GM12878 (cell line): ENCODE measurements at regions not wholly inside any gene's neighbourhood (a gene's known extent, or its start where the extent isn't known, plus 50 kb on each side); places are given as distances from the start of the nearest gene placed in this dataset.

Source experiments
- ATAC-seq: fragments of 200-7000 bp; cut with Tn5 transposase; 3 replicates; pipeline ENCODE4 v1.9.1; 2020; ENCODE audit warnings: mild to moderate bottlenecking, moderate library complexity
- BruUV-seq: library from RNA; stranded (reverse); fragments of 400-500 nt; replicated peaks from 2 replicates; lab custom pipeline; 2021; lab: Mats Ljungman, UMichigan
- CTCF ChIA-PET: fragments of 300-600 bp; sonication (Branson Sonifier 250); formaldehyde crosslinking; extraction: SDS; loops from one replicate; lab custom pipeline; 2021; ENCODE audit warnings: inconsistent platforms; lab: Yijun Ruan, JAX
- POLR2A ChIA-PET: fragments of 350-600 bp; formaldehyde crosslinking; extraction: SDS; loops from one replicate; lab custom pipeline; 2021; ENCODE audit warnings: inconsistent platforms; lab: Charles Lee
- RAD21 ChIA-PET: fragments of 300-600 bp; sonication (Branson Sonifier 250); formaldehyde crosslinking; loops from one replicate; lab custom pipeline; 2023; ENCODE audit warnings: antibody characterized with exemption; ENCODE audit not compliant: unreplicated experiment; lab: Charles Lee
- SMC1A ChIA-PET: fragments of 300-600 bp; sonication (Branson Sonifier 250); formaldehyde crosslinking; loops from one replicate; lab custom pipeline; 2023; ENCODE audit not compliant: unreplicated experiment, uncharacterized antibody; lab: Charles Lee
- DNase-seq: peaks from one replicate; pipeline ENCODE4 v3.0.0-alpha.2; 2011; ENCODE audit warnings: low read depth, low spot score
- FAIRE-seq: peaks from 3 replicates; lab custom pipeline; 2011; peaks lifted over from hg19 to GRCh38; lab: Jason Lieb, UNC
- H2AFZ ChIP-seq: 2 replicates; pipeline ENCODE4 v1.6.0; 2011; ENCODE audit warnings: low read depth, low read length, control low read depth; ENCODE audit not compliant: control insufficient read depth
- H3K27ac ChIP-seq: 2 replicates; pipeline ENCODE4 v1.5.1; 2011; ENCODE audit warnings: control low read depth; ENCODE audit not compliant: control insufficient read depth, insufficient read depth
- H3K27me3 ChIP-seq, 2 experiments: replicated peaks in 1 of 2; 2 replicates each; pipeline versions ENCODE4 v1.6.0 to v1.6.1; 2011; ENCODE audit warnings: low read length in 1 of 2; ENCODE audit not compliant: control insufficient read depth in 2 of 2, insufficient read depth in 2 of 2
- H3K36me3 ChIP-seq, 2 experiments: 2 replicates each; pipeline ENCODE4 v1.5.1; 2011; ENCODE audit warnings: low read length in 1 of 2; ENCODE audit not compliant: control insufficient read depth in 2 of 2, insufficient read depth in 2 of 2
- H3K4me1 ChIP-seq: 2 replicates; pipeline ENCODE4 v1.6.1; 2011; ENCODE audit warnings: mild to moderate bottlenecking, low read length, moderate library complexity, mixed read lengths; ENCODE audit not compliant: control insufficient read depth, insufficient read depth
- H3K4me2 ChIP-seq: 2 replicates; pipeline ENCODE4 v1.6.0; 2011; ENCODE audit warnings: control low read depth; ENCODE audit not compliant: control insufficient read depth, insufficient read depth
- H3K4me3 ChIP-seq: fragments of 200-600 bp; sonication (generic); 2 replicates; pipeline ENCODE4 v1.5.1; 2016
- H3K79me2 ChIP-seq: 2 replicates; pipeline ENCODE4 v1.6.0; 2011; ENCODE audit warnings: low read length; ENCODE audit not compliant: control insufficient read depth, insufficient read depth
- H3K9ac ChIP-seq: 2 replicates; pipeline ENCODE4 v1.8.0; 2011; ENCODE audit warnings: low read length, control low read depth, mixed read lengths; ENCODE audit not compliant: control insufficient read depth, insufficient read depth
- H3K9me3 ChIP-seq: replicated peaks from 3 replicates; pipeline ENCODE4 v1.5.1; 2011; ENCODE audit warnings: mild to moderate bottlenecking, low read length; ENCODE audit not compliant: control insufficient read depth, insufficient read depth
- H4K20me1 ChIP-seq: 2 replicates; pipeline ENCODE4 v1.6.0; 2011; ENCODE audit not compliant: control insufficient read depth, insufficient read depth
- ASH2L ChIP-seq: fragments of 300-600, 200-600 bp; sonication (generic); IDR thresholded peaks from 2 replicates; pipeline ENCODE4 v1.6.1; 2017; ENCODE audit warnings: low read depth, mild to moderate bottlenecking, borderline replicate concordance
- BMI1 ChIP-seq: fragments of 450-650 bp; IDR thresholded peaks from 2 replicates; pipeline ENCODE4 v1.6.1; 2016; ENCODE audit warnings: mild to moderate bottlenecking, moderate library complexity, borderline replicate concordance
- MYB ChIP-seq: fragments of 150-350 bp; IDR thresholded peaks from 2 replicates; pipeline ENCODE4 v1.6.1; 2014; ENCODE audit warnings: mild to moderate bottlenecking, low read depth, low read length, borderline replicate concordance
- MYC ChIP-seq: IDR thresholded peaks from 2 replicates; pipeline ENCODE4 v1.6.1; 2011; ENCODE audit warnings: mild to moderate bottlenecking, low read length, moderate library complexity, inconsistent platforms; ENCODE audit not compliant: insufficient read depth, insufficient replicate concordance, insufficient read length, severe bottlenecking
- RB1 ChIP-seq: fragments of 450-650 bp; formaldehyde crosslinking; IDR thresholded peaks from 2 replicates; pipeline ENCODE4 v1.6.1; 2017; ENCODE audit warnings: mild to moderate bottlenecking, borderline replicate concordance
- RELB ChIP-seq: fragments of 450-650 bp; IDR thresholded peaks from 2 replicates; pipeline ENCODE4 v1.6.1; 2017; ENCODE audit warnings: low read depth, mild to moderate bottlenecking, moderate library complexity
- TCF7 ChIP-seq: IDR thresholded peaks from 2 replicates; pipeline ENCODE4 v1.6.1; 2014; ENCODE audit warnings: antibody characterized with exemption, borderline replicate concordance
- ZNF687 ChIP-seq: fragments of 450-650 bp; IDR thresholded peaks from 2 replicates; pipeline ENCODE4 v1.6.1; 2017; ENCODE audit warnings: mild to moderate bottlenecking, moderate library complexity
- ZZZ3 ChIP-seq: IDR thresholded peaks from 2 replicates; pipeline ENCODE4 v1.6.1; 2011; ENCODE audit warnings: low read depth; ENCODE audit not compliant: control insufficient read depth, insufficient read length
- WGBS: methylation state at CpG from one replicate; pipeline ENCODE4 v1.1.6; 2016; ENCODE audit warnings: low lambda C conversion rate; ENCODE audit not compliant: insufficient replicate concordance, insufficient coverage; ENCODE audit errors: missing lambda C conversion rate; 5-methylcytosine and 5-hydroxymethylcytosine counted together
- in situ Hi-C: fragments of 300-500 bp; cut with MboI; formaldehyde crosslinking; loops from 9 replicates; pipeline ENCODE4 v1.14.3; 2018; ENCODE audit warnings: mixed read lengths
- intact Hi-C: fragments of 100-400 bp; cut with micrococcal nuclease; formaldehyde crosslinking; loops from one replicate; pipeline ENCODE4 v1.14.2; 2022; ENCODE audit not compliant: unreplicated experiment

DNA sequence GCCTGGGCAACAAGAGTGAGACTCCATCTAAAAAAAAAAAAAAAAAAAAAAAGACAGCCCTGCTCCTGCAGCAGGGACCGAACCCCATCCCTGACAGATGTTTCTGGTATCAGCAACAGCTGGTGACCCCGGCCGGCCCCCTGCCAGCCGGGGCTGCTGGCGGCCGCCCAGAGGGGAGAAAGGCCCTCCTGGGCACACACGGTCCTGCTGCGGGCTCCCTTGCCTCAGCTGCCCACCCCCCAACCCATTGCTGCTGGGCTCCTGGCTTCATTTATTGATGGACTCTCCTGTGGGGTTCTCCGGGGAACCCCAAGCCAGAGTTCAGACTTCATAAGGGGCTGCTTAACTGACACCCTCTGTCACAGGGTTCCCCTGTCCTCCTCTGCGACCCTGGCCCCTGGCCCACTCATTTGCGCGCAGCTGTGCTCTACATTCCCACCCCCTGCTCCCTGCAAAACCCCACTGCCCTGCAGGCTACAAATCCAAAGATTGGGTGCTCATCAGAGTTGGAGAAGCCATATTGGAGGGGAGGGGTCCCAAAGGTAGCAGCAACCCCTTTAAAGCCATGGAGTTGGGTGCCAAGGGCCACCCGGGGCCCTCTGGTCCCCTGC is 103.6 kb upstream of the RTL1 start:
- SMC1A ChIA-PET, result no interaction called here
- Histone ChIP-seq H3K4me3 (no peak overlapping the region), H3K27me3 (no peaks in the 10 kb centered on the region; a peak in 1 of 4 replicates), H4K20me1 (no peaks in the 10 kb centered on the region), H3K79me2 (no peaks in the 10 kb centered on the region), H3K4me1 (0 out of 2 replicates have a peak, but pooled peaks cover 4% of the 10 kb centered on the region), H3K9ac (no peak overlapping the region), H3K9me3 (no peaks in the 10 kb centered on the region; the same call in 2 of the 3 replicates), H2AFZ (no peak overlapping the region), H3K27ac (no peak overlapping the region), H3K4me2 (no peak overlapping the region), H3K36me3 (no peaks in the 10 kb centered on the region)
- BruUV-seq, result no TSS peak
- intact Hi-C loops (no loop called here), in situ Hi-C loops (no loop called here)
- WGBS, result 28% methylated on average over 12 of the region's 13 CpGs
- FAIRE-seq (no peak), ATAC-seq (no peak), DNase-seq (no peak)
- RAD21 ChIA-PET, result no interaction called here
- POLR2A ChIA-PET, result interaction anchor here (0.7 kb wide), 1 partner anchor 982 kb away, joined by 8 read pairs; no protein-coding TSS in a partner anchor
- CTCF ChIA-PET, result no interaction called here
- TF ChIP-seq TCF7 (no peak), RELB (no peak), BMI1 (no peak), MYB (no peak), ZNF687 (no peak), ZZZ3 (no peak), MYC (no peak), RB1 (no peak), ASH2L (no peak)
